ENCODE measurements at regions not wholly inside any gene's neighbourhood (a gene's known extent, or its start where the extent isn't known, plus 50 kb on each side); places are given as distances from the start of the nearest gene placed in this dataset.

DNA sequence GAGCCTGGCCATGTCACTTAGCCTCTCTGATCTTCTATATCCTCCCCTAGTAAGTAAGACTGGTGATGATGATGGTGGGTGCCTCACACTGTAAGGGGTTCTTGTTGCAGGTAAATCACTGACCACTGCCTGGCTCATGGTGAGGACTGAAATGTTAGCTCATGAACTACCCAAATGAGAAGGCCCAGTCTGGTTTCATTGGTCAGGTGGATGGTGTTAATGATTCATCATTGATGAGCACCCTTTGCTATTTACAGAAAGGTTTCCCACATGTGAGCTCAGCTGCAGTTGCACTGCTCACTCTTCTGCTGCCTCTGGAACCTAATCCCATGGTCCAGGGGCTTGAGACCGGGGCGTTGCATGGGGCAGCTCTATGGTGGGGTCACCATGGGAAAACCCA, 417.7 kb downstream of the PRDM2 start:
- no peak for TF ChIP-seq CTCF (conservative IDR thresholded peaks at IDR 0.05; ENCODE audit: low read depth, low read length)
- TF ChIP-seq EZH2 (IDR thresholded peaks at IDR 0.05; ENCODE audit: low read length, unreplicated experiment): no peak
- no peak for TF ChIP-seq EZH2phosphoT487 (IDR thresholded peaks at IDR 0.05; ENCODE audit: borderline replicate concordance, low read length)
